ENCODE measurements at regions not wholly inside any gene's neighbourhood (a gene's known extent, or its start where the extent isn't known, plus 50 kb on each side); places are given as distances from the start of the nearest gene placed in this dataset.

DNA sequence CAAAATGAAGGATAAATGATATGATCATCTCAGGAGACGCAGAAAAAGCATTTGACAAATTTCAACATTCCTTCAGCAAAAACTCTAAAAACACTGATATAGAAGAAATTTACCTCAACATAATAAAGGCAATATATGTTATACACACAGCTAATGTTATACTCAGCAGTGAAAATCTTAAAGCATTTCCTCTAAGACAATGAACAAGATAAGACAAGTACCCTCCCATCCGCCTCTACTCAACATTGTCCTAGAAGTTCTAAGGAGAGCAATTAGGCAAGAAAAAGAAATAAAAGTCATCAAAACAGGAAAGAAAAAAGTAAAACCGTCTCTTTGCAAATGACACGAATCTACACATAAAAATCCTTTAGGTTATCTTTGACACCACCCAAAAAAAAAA lies 1432.8 kb downstream of the CDH11 start:
- TF ChIP-seq TAF1 (IDR thresholded peaks at IDR 0.05; ENCODE audit: borderline replicate concordance, insufficient read depth, low read length) (no peak), POLR2AphosphoS5 (IDR thresholded peaks at IDR 0.05; ENCODE audit: low read depth, low read length) (no peak), SIN3A (IDR thresholded peaks at IDR 0.05; ENCODE audit: borderline replicate concordance, insufficient read depth, low read length) (no peak)
- TF ChIP-seq, protein P1, sequence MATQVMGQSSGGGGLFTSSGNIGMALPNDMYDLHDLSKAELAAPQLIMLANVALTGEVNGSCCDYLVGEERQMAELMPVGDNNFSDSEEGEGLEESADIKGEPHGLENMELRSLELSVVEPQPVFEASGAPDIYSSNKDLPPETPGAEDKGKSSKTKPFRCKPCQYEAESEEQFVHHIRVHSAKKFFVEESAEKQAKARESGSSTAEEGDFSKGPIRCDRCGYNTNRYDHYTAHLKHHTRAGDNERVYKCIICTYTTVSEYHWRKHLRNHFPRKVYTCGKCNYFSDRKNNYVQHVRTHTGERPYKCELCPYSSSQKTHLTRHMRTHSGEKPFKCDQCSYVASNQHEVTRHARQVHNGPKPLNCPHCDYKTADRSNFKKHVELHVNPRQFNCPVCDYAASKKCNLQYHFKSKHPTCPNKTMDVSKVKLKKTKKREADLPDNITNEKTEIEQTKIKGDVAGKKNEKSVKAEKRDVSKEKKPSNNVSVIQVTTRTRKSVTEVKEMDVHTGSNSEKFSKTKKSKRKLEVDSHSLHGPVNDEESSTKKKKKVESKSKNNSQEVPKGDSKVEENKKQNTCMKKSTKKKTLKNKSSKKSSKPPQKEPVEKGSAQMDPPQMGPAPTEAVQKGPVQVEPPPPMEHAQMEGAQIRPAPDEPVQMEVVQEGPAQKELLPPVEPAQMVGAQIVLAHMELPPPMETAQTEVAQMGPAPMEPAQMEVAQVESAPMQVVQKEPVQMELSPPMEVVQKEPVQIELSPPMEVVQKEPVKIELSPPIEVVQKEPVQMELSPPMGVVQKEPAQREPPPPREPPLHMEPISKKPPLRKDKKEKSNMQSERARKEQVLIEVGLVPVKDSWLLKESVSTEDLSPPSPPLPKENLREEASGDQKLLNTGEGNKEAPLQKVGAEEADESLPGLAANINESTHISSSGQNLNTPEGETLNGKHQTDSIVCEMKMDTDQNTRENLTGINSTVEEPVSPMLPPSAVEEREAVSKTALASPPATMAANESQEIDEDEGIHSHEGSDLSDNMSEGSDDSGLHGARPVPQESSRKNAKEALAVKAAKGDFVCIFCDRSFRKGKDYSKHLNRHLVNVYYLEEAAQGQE (IDR thresholded peaks at IDR 0.05; ENCODE audit: insufficient read depth in 1 of 2, low read depth in 2 of 2, low read length in 2 of 2), result no peak

All from PFSK-1 (cell line).